Heart left ventricle (tissue), 16 donors: ENCODE measurements at regions not wholly inside any gene's neighbourhood (a gene's known extent, or its start where the extent isn't known, plus 50 kb on each side); places are given as distances from the start of the nearest gene placed in this dataset.

Experiments
- ATAC-seq, 4 donors: fragments of 200-7000 bp; cut with Tn5 transposase; one replicate each; pipeline ENCODE4 v1.9.1; 2020 to 2022; ENCODE audit warnings: moderate library complexity in 4 of 4, mild to moderate bottlenecking in 3 of 4, moderate number of reproducible peaks in 1 of 4
- DNase-seq, 5 donors: peaks; one replicate each; pipeline ENCODE4 v3.0.0-alpha.2; 2020
- H3K27ac ChIP-seq, 12 donors: fragments of 200-600 bp; sonication (generic) in 4 of 12; one replicate each; pipeline versions ENCODE4 v1.5.0 to v1.8.0; 2016 to 2022; ENCODE audit warnings: mild to moderate bottlenecking in 2 of 12
- H3K27me3 ChIP-seq, 9 donors: fragments of 200-600 bp; sonication (generic) in 2 of 9; one replicate each; pipeline versions ENCODE4 v1.5.1 to v1.8.0; 2016 to 2022; ENCODE audit warnings: mild to moderate bottlenecking in 3 of 9
- H3K36me3 ChIP-seq, 9 donors: fragments of 200-600 bp; sonication (generic) in 2 of 9; one replicate each; pipeline versions ENCODE4 v1.5.0 to v1.8.0; 2018 to 2022; ENCODE audit warnings: mild to moderate bottlenecking in 2 of 9
- H3K4me1 ChIP-seq, 12 donors: fragments of 200-600 bp; sonication (generic) in 4 of 12; one replicate each; pipeline versions ENCODE4 v1.5.0 to v1.8.0; 2016 to 2022; ENCODE audit warnings: mild to moderate bottlenecking in 3 of 12
- H3K4me3 ChIP-seq, 12 donors: fragments of 200-600 bp; sonication (generic) in 4 of 12; one replicate each; pipeline versions ENCODE4 v1.5.0 to v1.8.0; 2017 to 2022; ENCODE audit warnings: mild to moderate bottlenecking in 9 of 12, moderate library complexity in 4 of 12
- H3K9me3 ChIP-seq, 12 donors: fragments of 200-600 bp; sonication (generic) in 4 of 12; one replicate each; pipeline versions ENCODE4 v1.5.0 to v1.8.0; 2016 to 2022; ENCODE audit warnings: mild to moderate bottlenecking in 1 of 12
- POLR2A ChIP-seq, 2 donors: fragments of 450-650 bp; IDR thresholded peaks; one replicate each; pipeline ENCODE4 v1.6.1; 2017; ENCODE audit warnings: antibody characterized with exemption in 2 of 2, mild to moderate bottlenecking in 2 of 2, moderate library complexity in 2 of 2
- WGBS, 4 donors: extraction: QIAGEN DNeasy Blood & Tissue Kit in 2 of 4; methylation state at CpG; one replicate each; pipeline versions ENCODE4 v1.1.5 to v1.1.7; 2013 to 2018; 5-methylcytosine and 5-hydroxymethylcytosine counted together
- intact Hi-C, 10 donors: fragments of 100-400 bp; cut with DNase I; formaldehyde crosslinking; loops; one replicate each; pipeline versions ENCODE4 v1.11.1 to v1.14.2; 2022
- TF ChIP-seq, protein P1 (sequence below), 12 donors: fragments of 200-600 bp; sonication (generic) in 4 of 12; IDR thresholded peaks; one replicate each; pipeline versions ENCODE4 v1.5.0 to v1.8.0; 2018 to 2022; ENCODE audit warnings: antibody characterized with exemption in 12 of 12, mild to moderate bottlenecking in 5 of 12
- donor health status: ischemic (EF 13 %, LVEDD 7.1; RV severe dilation, severe dysfunction).
- donor health status: healthy with polysubstance abuse.
- donor health status: DM: no; HTN: yes; CAD: no.
- donor health status: DM: no; HTN: no; CAD: no.
- donor health status: ischemic (EF 25% LVEDD 6.9; RV normal size, moderate dysfunction).
- donor health status: ischemic (EF 25% LVEDD 5.7; RV mildly dilated, moderate dysfunction).
- donor health status: healthy.
- donor health status: DM: yes; HTN: yes; CAD: no.
- donor health status: ischemic (EF 35%, LVEDD 5.7; RV mildly dilated, moderate dysfunction).
- donor health status: nonischemic (EF 11% LVEDD 7.7; RV severe dilation, severe dysfunction).
- donor health status: DM: yes; HTN: yes; CAD: no.
- donor health status: PGD.
- donor health status: ischemic (EF 29% LVEDD 5.4; RV normal size, mild dysfunction).
- donor health status: nonischemic (EF 23%, LVEDD 6.1; RV moderate dilation, normal function).

DNA sequence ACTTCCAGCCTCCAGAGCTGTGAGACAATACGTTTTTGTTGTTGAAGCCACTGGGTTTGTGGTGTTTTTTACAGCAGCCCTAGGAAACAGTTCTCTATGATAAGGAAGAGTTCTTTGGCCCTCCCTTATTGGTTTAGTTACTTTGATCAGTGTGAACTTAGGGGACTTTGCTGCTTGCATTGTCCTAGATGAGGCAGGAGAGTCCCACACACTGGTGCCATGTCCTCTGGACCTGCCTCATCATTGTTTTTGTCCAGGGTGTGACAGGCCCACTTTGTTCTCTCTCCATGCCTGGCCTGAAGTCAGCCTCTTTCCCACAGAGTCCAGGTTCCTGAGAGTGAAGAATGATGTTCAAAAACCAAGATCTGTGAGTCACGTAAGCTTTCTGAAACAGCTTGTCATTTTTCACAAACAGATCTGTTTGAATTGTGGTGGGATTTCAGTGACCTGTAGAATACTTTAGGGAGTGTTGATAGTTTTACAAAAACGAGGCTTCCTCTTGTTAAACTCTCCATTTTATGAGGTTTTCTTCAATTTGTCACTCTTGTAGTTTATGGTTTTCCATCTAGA lies 63.8 kb downstream of the ING1 start:
- peaks cover 0 to 6% (median 0%) of the 10 kb centered on the region in 12 donors for H3K9me3 ChIP-seq
- intact Hi-C loops: loop anchor here in 1 of 10 donors (5.0 kb wide), 1 partner anchor 50 kb away; no protein-coding TSS in a partner anchor
- H3K4me1 ChIP-seq: no peaks in the 10 kb centered on the region
- no peak overlapping the region for H3K27ac ChIP-seq
- no peak for TF ChIP-seq POLR2A (IDR thresholded peaks at IDR 0.05)
- TF ChIP-seq, protein P1, sequence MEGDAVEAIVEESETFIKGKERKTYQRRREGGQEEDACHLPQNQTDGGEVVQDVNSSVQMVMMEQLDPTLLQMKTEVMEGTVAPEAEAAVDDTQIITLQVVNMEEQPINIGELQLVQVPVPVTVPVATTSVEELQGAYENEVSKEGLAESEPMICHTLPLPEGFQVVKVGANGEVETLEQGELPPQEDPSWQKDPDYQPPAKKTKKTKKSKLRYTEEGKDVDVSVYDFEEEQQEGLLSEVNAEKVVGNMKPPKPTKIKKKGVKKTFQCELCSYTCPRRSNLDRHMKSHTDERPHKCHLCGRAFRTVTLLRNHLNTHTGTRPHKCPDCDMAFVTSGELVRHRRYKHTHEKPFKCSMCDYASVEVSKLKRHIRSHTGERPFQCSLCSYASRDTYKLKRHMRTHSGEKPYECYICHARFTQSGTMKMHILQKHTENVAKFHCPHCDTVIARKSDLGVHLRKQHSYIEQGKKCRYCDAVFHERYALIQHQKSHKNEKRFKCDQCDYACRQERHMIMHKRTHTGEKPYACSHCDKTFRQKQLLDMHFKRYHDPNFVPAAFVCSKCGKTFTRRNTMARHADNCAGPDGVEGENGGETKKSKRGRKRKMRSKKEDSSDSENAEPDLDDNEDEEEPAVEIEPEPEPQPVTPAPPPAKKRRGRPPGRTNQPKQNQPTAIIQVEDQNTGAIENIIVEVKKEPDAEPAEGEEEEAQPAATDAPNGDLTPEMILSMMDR (IDR thresholded peaks at IDR 0.05): no peak
- no peak for ATAC-seq
- peaks cover 0 to 3% (median 0%) of the 10 kb centered on the region in 9 donors for H3K27me3 ChIP-seq
- no peak for DNase-seq
- 72 to 82% (median 74%) methylated on average over 3 of the region's 3 CpGs for WGBS, 4 donors
- no peak overlapping the region for H3K4me3 ChIP-seq
- no peaks in the 10 kb centered on the region for H3K36me3 ChIP-seq

DNA sequence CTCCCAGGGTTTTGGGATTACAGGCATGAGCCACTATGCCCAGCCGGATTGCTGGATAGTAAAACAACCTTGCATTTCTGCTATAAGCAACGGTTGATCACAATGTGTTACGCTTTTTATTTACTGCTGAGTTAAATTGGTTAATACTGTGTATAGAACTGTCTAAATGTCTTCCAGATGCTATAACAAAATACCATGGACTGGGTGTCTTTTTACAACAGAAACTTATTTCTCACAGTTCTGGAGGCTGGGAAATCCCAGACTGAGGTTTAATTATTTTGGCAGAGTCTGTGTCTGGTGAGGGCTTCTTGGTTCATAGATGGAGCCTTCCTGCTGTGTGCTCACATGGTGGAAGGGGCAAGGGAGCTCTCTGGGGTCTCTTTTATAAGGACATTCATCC lies 65.5 kb downstream of the ING1 start:
- TF ChIP-seq, protein P1 (IDR thresholded peaks at IDR 0.05): no peak
- TF ChIP-seq POLR2A (IDR thresholded peaks at IDR 0.05): no peak

DNA sequence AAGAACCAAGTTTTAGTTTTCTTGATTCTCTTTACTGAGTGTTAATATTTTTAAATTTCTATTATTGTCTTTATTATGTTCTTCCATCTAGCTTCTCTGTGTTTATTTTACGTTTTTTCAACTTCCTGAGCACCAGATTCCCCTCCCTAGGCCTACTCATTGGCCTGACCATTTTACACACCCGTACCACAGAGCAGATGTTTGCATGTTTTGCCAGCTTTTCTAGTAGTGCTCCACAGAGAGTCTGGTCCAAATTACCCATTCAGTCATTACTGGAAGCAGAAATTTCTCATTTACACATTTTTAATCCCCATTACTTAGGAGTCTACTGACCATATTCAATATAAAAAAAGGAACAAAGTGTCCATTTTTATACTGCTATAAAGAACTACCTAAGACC lies 66.9 kb downstream of the ING1 start:
- Histone ChIP-seq H3K4me3 (no peak overlapping the region), H3K9me3 (peaks cover 0 to 11% (median 0%) of the 10 kb centered on the region in 12 donors), H3K4me1 (no peaks in the 10 kb centered on the region), H3K27ac (peak overlapping the region in 3 of 12 donors; percentile 7 to 29 (median 27)), H3K36me3 (no peaks in the 10 kb centered on the region), H3K27me3 (no peaks in the 10 kb centered on the region)
- ATAC-seq: peak in 2 of 4 donors; percentile 34 to 63
- intact Hi-C loops: loop anchor here in 1 of 10 donors (10.0 kb wide), 1 partner anchor 46 kb away; no protein-coding TSS in a partner anchor
- 49 to 63% (median 60%) methylated on average over 2 of the region's 2 CpGs for WGBS, 4 donors
- no peak for DNase-seq
- TF ChIP-seq, protein P1 (IDR thresholded peaks at IDR 0.05): no peak
- TF ChIP-seq POLR2A (IDR thresholded peaks at IDR 0.05): no peak

More for the DNA sequence above, 65.5 kb downstream of the ING1 start:
- no peak for DNase-seq
- ATAC-seq: no peak
- H3K27me3 ChIP-seq: peaks cover 0 to 2% (median 0%) of the 10 kb centered on the region in 9 donors
- no peaks in the 10 kb centered on the region for H3K36me3 ChIP-seq
- WGBS, 4 donors: 93 to 95% (median 95%) methylated on average over 3 of the region's 3 CpGs
- no peaks in the 10 kb centered on the region for H3K4me1 ChIP-seq
- H3K9me3 ChIP-seq: peaks cover 0 to 11% (median 0%) of the 10 kb centered on the region in 12 donors
- intact Hi-C loops: loop anchor here in 1 of 10 donors (5.0 kb wide), 1 partner anchor 52 kb away; no protein-coding TSS in a partner anchor
- no peak overlapping the region for H3K4me3 ChIP-seq
- no peak overlapping the region for H3K27ac ChIP-seq

DNA sequence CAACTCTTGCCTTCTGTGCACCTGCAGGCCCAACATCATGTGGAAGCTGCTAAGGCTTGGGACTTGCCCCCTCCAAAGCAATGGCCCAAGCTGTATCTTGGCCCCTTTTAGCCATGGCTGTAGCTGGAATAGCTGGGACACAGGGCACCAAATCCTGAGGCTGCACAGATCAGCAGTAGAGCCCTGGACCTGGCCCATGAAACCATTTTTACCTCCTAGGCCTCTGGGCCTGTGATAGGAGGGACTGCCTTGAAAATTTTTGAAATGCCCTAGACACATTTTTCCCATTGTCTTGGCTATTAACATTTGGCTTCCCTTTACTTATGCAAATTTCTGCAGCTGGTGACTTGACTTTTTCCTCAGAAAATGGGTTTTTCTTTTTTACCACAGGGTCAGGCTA lies 68.7 kb downstream of the ING1 start:
- TF ChIP-seq, protein P1 (IDR thresholded peaks at IDR 0.05): no peak
- no peak for TF ChIP-seq POLR2A (IDR thresholded peaks at IDR 0.05)
- ATAC-seq (no peak), DNase-seq (no peak)
- Histone ChIP-seq H3K4me3 (no peak overlapping the region), H3K36me3 (no peaks in the 10 kb centered on the region), H3K27ac (no peak overlapping the region), H3K27me3 (no peaks in the 10 kb centered on the region), H3K4me1 (no peaks in the 10 kb centered on the region), H3K9me3 (peaks cover 0 to 11% (median 0%) of the 10 kb centered on the region in 12 donors)
- intact Hi-C loops: loop anchor here in 1 of 10 donors (10.0 kb wide), 1 partner anchor 47 kb away; no protein-coding TSS in a partner anchor
